K562 (cell line): ENCODE measurements at regions not wholly inside any gene's neighbourhood (a gene's known extent, or its start where the extent isn't known, plus 50 kb on each side); places are given as distances from the start of the nearest gene placed in this dataset.

Experiments
- ATAC-seq: fragments of 200-7000 bp; cut with Tn5 transposase; 3 replicates; pipeline ENCODE4 v1.9.1; 2020; ENCODE audit warnings: moderate library complexity
- BruUV-seq: library from RNA; stranded (reverse); fragments of 400-500 nt; replicated peaks from 2 replicates; lab custom pipeline; 2021; lab: Mats Ljungman, UMichigan
- CTCF ChIA-PET: fragments of 300-600 bp; formaldehyde crosslinking; extraction: SDS; loops from one replicate; lab custom pipeline; 2021; ENCODE audit warnings: low intra/inter-chr PET ratio; lab: Yijun Ruan, JAX
- POLR2A ChIA-PET: fragments of 300-600, 350-650 bp; sonication (Branson Sonifier 250); formaldehyde crosslinking; extraction: SDS; loops from one replicate; lab custom pipeline; 2021; ENCODE audit warnings: antibody characterized with exemption, inconsistent platforms; lab: Yijun Ruan, JAX
- DNase-seq, 4 experiments: peaks; one replicate each; pipeline versions ENCODE4 v3.0.0 to v3.0.0-alpha.2; 2011 to 2018; ENCODE audit warnings: low spot score in 3 of 4, mixed read lengths in 3 of 4; ENCODE audit errors: extremely low read depth in 1 of 4
- FAIRE-seq: peaks from 2 replicates; lab custom pipeline; 2011; peaks lifted over from hg19 to GRCh38; lab: Jason Lieb, UNC
- H2AFZ ChIP-seq: 2 replicates; pipeline ENCODE4 v1.6.0; 2011; ENCODE audit warnings: low read depth, low read length, control low read depth, inconsistent platforms
- H3K27ac ChIP-seq: fragments of 200-600 bp; 3 replicates; pipeline ENCODE4 v1.8.0; 2011; ENCODE audit warnings: low read depth, mild to moderate bottlenecking, control low read depth, inconsistent platforms, low read length, moderate library complexity, mixed read lengths; ENCODE audit errors: extremely low read depth
- H3K27me3 ChIP-seq, 2 experiments: fragments of 300-600 bp in 1 of 2; 2 replicates in 1 of 2; 3 replicates in 1 of 2; pipeline versions ENCODE4 v1.6.0 to v1.8.0; 2011; ENCODE audit warnings: inconsistent platforms in 2 of 2, low read length in 2 of 2, mild to moderate bottlenecking in 1 of 2, mixed read lengths in 1 of 2, moderate library complexity in 1 of 2; ENCODE audit not compliant: control insufficient read depth in 2 of 2, insufficient read depth in 2 of 2
- H3K36me3 ChIP-seq: fragments of 300-600 bp; 3 replicates; pipeline ENCODE4 v1.8.0; 2011; ENCODE audit warnings: mild to moderate bottlenecking, low read length, inconsistent platforms; ENCODE audit not compliant: control insufficient read depth, insufficient read depth
- H3K4me1 ChIP-seq, 2 experiments: fragments of 200-600 bp in 1 of 2; replicated peaks in 1 of 2; 2 replicates in 1 of 2; 3 replicates in 1 of 2; pipeline versions ENCODE4 v1.5.1 to v1.8.0; 2011; ENCODE audit warnings: inconsistent platforms in 2 of 2, low read length in 2 of 2, mild to moderate bottlenecking in 1 of 2, mixed read lengths in 1 of 2, moderate library complexity in 1 of 2; ENCODE audit not compliant: control insufficient read depth in 2 of 2, insufficient read depth in 2 of 2
- H3K4me2 ChIP-seq: 2 replicates; pipeline ENCODE4 v1.6.1; 2011; ENCODE audit warnings: low read length, control low read depth, inconsistent platforms, mixed read lengths; ENCODE audit not compliant: insufficient read depth
- H3K4me3 ChIP-seq: fragments of 200-600 bp; sonication (generic), shearing (Covaris generic); 2 replicates; pipeline ENCODE4 v1.5.1; 2016; ENCODE audit warnings: control low read depth, inconsistent platforms
- H3K79me2 ChIP-seq: fragments of 200-600 bp; 3 replicates; pipeline ENCODE4 v1.8.0; 2011; ENCODE audit warnings: low read length, inconsistent platforms; ENCODE audit not compliant: control insufficient read depth, insufficient read depth
- H3K9ac ChIP-seq, 2 experiments: 2 replicates each; pipeline versions ENCODE4 v1.6.0 to v1.6.1; 2011; ENCODE audit warnings: low read depth in 2 of 2, low read length in 2 of 2, control low read depth in 1 of 2, inconsistent platforms in 1 of 2, mild to moderate bottlenecking in 1 of 2, mixed read lengths in 1 of 2; ENCODE audit not compliant: insufficient read depth in 1 of 2
- H3K9me1 ChIP-seq: one replicate; pipeline ENCODE4 v1.6.0; 2011; ENCODE audit warnings: inconsistent platforms, mild to moderate bottlenecking, low read length, moderate library complexity; ENCODE audit not compliant: control insufficient read depth, insufficient read depth
- H3K9me3 ChIP-seq: replicated peaks from 2 replicates; pipeline ENCODE4 v1.5.1; 2011; ENCODE audit warnings: low read depth, low read length, inconsistent platforms; ENCODE audit not compliant: control insufficient read depth, insufficient read depth
- H4K20me1 ChIP-seq: replicated peaks from 2 replicates; pipeline ENCODE4 v1.6.1; 2011; ENCODE audit warnings: low read length, inconsistent platforms, mixed read lengths; ENCODE audit not compliant: control insufficient read depth, insufficient read depth
- ARID1B ChIP-seq: fragments of 450-650 bp; IDR thresholded peaks from 2 replicates; pipeline ENCODE4 v1.6.1; 2016; ENCODE audit warnings: antibody characterized with exemption, mild to moderate bottlenecking, inconsistent platforms
- CBFA2T2 ChIP-seq: fragments of 450-650 bp; conservative IDR thresholded peaks from 2 replicates; pipeline ENCODE4 v1.6.1; 2017; ENCODE audit warnings: mild to moderate bottlenecking
- LARP7 ChIP-seq: fragments of 450-650 bp; IDR thresholded peaks from 2 replicates; pipeline ENCODE4 v1.6.1; 2016
- MCM2 ChIP-seq: fragments of 450-650 bp; IDR thresholded peaks from 2 replicates; pipeline ENCODE4 v1.6.1; 2017; ENCODE audit warnings: low read depth, mild to moderate bottlenecking
- MYBL2 ChIP-seq, 2 experiments: fragments of 450-650 bp in 1 of 2; sonication (generic) in 1 of 2; formaldehyde crosslinking in 1 of 2; IDR thresholded peaks; 2 replicates each; pipeline versions ENCODE4 v1.6.1 to v1.8.1; 2017 to 2022; ENCODE audit warnings: borderline replicate concordance in 1 of 2, inconsistent platforms in 1 of 2, low read depth in 1 of 2, mild to moderate bottlenecking in 1 of 2, missing genetic modification reagents in 1 of 2, moderate library complexity in 1 of 2
- PRDM10 ChIP-seq: fragments of 450-650 bp; IDR thresholded peaks from 2 replicates; pipeline ENCODE4 v1.6.1; 2018; ENCODE audit not compliant: partially characterized antibody
- TAL1 ChIP-seq: fragments of 450-650 bp; IDR thresholded peaks from 2 replicates; pipeline ENCODE4 v1.6.1; 2016; ENCODE audit warnings: mild to moderate bottlenecking
- TEAD4 ChIP-seq, 2 experiments: sonication (generic) in 1 of 2; formaldehyde crosslinking in 1 of 2; IDR thresholded peaks; 2 replicates each; pipeline versions ENCODE4 v1.6.1 to v1.8.0; 2012 to 2022; ENCODE audit warnings: borderline replicate concordance in 1 of 2, inconsistent platforms in 1 of 2, low read length in 1 of 2, mild to moderate bottlenecking in 1 of 2, missing genetic modification reagents in 1 of 2
- ZBTB40 ChIP-seq, 2 experiments: fragments of 450-650 bp in 1 of 2; sonication (generic) in 1 of 2; formaldehyde crosslinking in 1 of 2; IDR thresholded peaks; 2 replicates each; pipeline versions ENCODE4 v1.7.1 to v1.9.0; 2016 to 2022; ENCODE audit warnings: inconsistent platforms in 1 of 2, mild to moderate bottlenecking in 1 of 2, missing genetic modification reagents in 1 of 2
- WGBS: fragments of 100-300 bp; shearing (Covaris generic); methylation state at CpG from one replicate; pipeline ENCODE4 v1.1.6; 2016; ENCODE audit warnings: low coverage, mixed read lengths; ENCODE audit not compliant: insufficient coverage; ENCODE audit errors: missing lambda C conversion rate; 5-methylcytosine and 5-hydroxymethylcytosine counted together
- in situ Hi-C: fragments of 300-500 bp; cut with MboI; formaldehyde crosslinking; loops from 4 replicates; pipeline ENCODE4 v1.15.0; 2018; ENCODE audit warnings: inconsistent platforms, mixed read lengths
- intact Hi-C: fragments of 100-400 bp; cut with micrococcal nuclease; formaldehyde crosslinking; loops from 2 replicates; pipeline ENCODE4 v1.14.2; 2022

GRCh38 chr2:17231394-17231965 is 286.8 kb downstream of the RAD51AP2 start:
- in situ Hi-C loops: no loop called here
- BruUV-seq: no TSS peak
- Histone ChIP-seq H3K4me1 (no peaks in the 10 kb centered on the region; a peak in 1 of 5 replicates), H3K9me1 (no peaks in the 10 kb centered on the region), H3K4me2 (no peak overlapping the region), H2AFZ (no peak overlapping the region), H4K20me1 (no peaks in the 10 kb centered on the region), H3K9me3 (no peaks in the 10 kb centered on the region), H3K27ac (no peak overlapping the region), H3K4me3 (no peak overlapping the region), H3K79me2 (no peaks in the 10 kb centered on the region), H3K36me3 (no peaks in the 10 kb centered on the region), H3K9ac (no peak overlapping the region), H3K27me3 (no peaks in the 10 kb centered on the region)
- DNase-seq: peak in 2 of 4 experiments; percentile 9 to 23
- 12% methylated on average over 5 of the region's 5 CpGs for WGBS
- intact Hi-C loops: no loop called here
- POLR2A ChIA-PET: interaction anchor here (0.6 kb wide), 1 partner anchor 769 kb away, joined by 3 read pairs; no protein-coding TSS in a partner anchor
- CTCF ChIA-PET: no interaction called here
- peak; percentile 52 for ATAC-seq
- FAIRE-seq: no peak
- TF ChIP-seq CBFA2T2 (peak; percentile 50), MYBL2 (IDR thresholded peaks at IDR 0.05; ENCODE audit: low read depth) (no peak), MYBL2 (CRISPR knock-in tag; IDR thresholded peaks at IDR 0.05; ENCODE audit: borderline replicate concordance) (no peak), MCM2 (no peak), TEAD4 (IDR thresholded peaks at IDR 0.05; ENCODE audit: low read length) (peak; percentile 47), TEAD4 (CRISPR knock-in tag; IDR thresholded peaks at IDR 0.05; ENCODE audit: borderline replicate concordance) (no peak), ARID1B (peak; percentile 51), LARP7 (no peak), TAL1 (peak; percentile 42; the same call in 1 of the 2 replicates), PRDM10 (no peak), ZBTB40 (IDR thresholded peaks at IDR 0.05) (no peak), ZBTB40 (CRISPR knock-in tag; IDR thresholded peaks at IDR 0.05) (no peak)
